Fibroblast of lung (primary cell): ENCODE measurements at regions not wholly inside any gene's neighbourhood (a gene's known extent, or its start where the extent isn't known, plus 50 kb on each side); places are given as distances from the start of the nearest gene placed in this dataset.

Source experiments
- EZH2 ChIP-seq: IDR thresholded peaks from 2 replicates; pipeline ENCODE4 v1.5.1; 2012; ENCODE audit warnings: low read length, control low read depth, mild to moderate bottlenecking; ENCODE audit errors: missing control alignments
- TF ChIP-seq, protein P1 (sequence below), 2 donors: IDR thresholded peaks in 1 of 2; conservative IDR thresholded peaks in 1 of 2; 1 replicate in 1 of 2; 2 replicates in 1 of 2; pipeline ENCODE4 v1.5.1; 2011 to 2012; ENCODE audit warnings: low read length in 2 of 2, control low read depth in 1 of 2, inconsistent platforms in 1 of 2, low read depth in 1 of 2, mild to moderate bottlenecking in 1 of 2

DNA sequence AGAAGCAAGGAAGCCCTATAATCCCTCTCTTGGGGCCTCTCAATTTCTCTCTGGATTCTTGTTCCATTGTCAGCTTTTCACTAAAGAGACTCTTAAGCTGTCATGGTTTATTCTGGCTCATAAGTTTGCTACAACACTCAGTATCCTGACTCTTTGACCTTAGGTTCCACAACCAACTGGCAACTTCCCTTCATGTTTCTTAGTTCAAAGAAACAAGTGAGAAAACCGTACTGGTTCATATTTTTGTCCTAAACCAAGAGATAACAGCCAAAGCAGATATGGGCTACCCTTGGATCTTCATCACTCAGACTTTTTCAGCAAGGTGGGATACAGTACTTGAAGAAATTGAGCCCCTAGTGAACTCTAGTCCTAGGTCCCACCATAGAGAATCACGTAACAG lies 109.9 kb upstream of the CRIM1 start:
- TF ChIP-seq, protein P1, sequence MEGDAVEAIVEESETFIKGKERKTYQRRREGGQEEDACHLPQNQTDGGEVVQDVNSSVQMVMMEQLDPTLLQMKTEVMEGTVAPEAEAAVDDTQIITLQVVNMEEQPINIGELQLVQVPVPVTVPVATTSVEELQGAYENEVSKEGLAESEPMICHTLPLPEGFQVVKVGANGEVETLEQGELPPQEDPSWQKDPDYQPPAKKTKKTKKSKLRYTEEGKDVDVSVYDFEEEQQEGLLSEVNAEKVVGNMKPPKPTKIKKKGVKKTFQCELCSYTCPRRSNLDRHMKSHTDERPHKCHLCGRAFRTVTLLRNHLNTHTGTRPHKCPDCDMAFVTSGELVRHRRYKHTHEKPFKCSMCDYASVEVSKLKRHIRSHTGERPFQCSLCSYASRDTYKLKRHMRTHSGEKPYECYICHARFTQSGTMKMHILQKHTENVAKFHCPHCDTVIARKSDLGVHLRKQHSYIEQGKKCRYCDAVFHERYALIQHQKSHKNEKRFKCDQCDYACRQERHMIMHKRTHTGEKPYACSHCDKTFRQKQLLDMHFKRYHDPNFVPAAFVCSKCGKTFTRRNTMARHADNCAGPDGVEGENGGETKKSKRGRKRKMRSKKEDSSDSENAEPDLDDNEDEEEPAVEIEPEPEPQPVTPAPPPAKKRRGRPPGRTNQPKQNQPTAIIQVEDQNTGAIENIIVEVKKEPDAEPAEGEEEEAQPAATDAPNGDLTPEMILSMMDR (conservative IDR thresholded peaks at IDR 0.05 in 1 of 2, IDR thresholded peaks at IDR 0.05 in 1 of 2; ENCODE audit: low read depth in 1 of 2, low read length in 2 of 2) = no peak
- no peak for TF ChIP-seq EZH2
